GM21528 (cell line): ENCODE measurements at regions not wholly inside any gene's neighbourhood (a gene's known extent, or its start where the extent isn't known, plus 50 kb on each side); places are given as distances from the start of the nearest gene placed in this dataset.

Experiments
- ATAC-seq: cut with Tn5 transposase; IDR thresholded peaks from one replicate; pipeline ENCODE4 v1.9.1; 2021; ENCODE audit warnings: mild to moderate bottlenecking, moderate library complexity; ENCODE audit not compliant: unreplicated experiment, low FRiP score

DNA sequence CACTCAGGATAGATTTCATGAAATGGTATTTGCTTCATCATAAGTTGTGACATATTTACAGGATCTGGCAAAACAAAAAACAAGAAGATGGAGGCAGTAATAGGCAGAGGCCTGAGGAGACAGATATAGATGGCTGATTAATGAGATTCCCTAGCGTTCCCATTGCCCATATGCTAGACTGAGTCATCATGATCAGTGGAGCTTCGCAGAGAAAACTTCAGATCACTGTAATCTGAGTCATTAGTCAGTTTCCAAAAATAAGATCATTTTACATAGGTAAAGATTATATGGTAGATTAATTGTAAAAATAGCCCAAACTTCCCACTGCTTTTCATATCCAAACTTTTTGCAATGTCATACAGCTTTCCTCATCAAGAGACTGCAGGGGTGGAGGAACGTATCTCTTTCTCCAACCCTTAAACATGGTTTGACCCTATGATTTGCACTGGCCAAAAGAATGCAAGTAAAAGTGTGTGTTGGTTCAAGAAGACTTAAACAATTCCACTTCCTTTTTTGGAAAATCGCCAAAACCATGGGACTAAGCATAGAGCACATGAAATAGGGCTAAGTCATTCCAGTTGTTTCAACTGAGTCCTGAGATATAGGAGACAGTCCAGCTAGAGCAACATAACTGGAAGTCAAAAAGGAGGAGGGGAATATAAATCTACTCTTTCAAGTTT, 626.0 kb downstream of the RNF144B start:
- ATAC-seq, result no peak

DNA sequence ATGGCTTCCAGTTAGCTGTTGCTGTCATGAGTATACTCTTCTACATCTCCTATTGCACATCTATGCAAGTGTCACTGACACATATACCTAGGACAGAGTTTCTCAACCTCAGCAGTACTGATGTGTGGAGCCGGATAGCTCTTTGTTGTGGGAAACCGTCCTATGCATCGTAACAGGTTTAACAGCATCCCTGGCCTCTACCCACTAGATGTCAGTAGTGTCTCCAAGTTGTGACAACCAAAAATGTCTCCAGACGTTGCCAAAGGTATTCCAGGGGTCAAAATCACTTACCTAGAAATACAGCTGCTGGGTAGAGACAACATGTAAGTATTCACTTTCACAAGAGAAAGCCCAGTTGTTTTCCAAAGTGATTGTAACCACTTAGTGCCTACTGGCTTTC, 637.6 kb downstream of the RNF144B start:
- no peak for ATAC-seq

DNA sequence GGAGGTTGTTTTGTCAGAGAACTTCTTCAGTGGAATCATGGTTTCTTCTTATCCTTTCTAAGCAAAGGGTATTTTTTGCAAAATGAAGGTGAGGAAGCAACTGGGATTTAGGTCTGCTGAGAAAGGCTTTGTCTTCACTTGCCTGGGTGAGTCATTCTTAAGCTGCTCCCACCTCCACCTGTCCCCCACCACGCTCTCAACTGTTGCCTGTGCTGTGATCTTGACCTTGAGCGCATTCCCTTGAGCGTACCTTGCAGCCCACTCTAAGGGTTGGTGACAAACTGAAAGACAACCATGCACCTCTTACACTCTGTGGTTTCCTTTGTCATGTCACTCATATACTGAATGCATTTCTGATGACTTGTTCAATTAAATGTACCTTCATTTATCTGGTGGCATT, 641.1 kb downstream of the RNF144B start:
- no peak for ATAC-seq

DNA sequence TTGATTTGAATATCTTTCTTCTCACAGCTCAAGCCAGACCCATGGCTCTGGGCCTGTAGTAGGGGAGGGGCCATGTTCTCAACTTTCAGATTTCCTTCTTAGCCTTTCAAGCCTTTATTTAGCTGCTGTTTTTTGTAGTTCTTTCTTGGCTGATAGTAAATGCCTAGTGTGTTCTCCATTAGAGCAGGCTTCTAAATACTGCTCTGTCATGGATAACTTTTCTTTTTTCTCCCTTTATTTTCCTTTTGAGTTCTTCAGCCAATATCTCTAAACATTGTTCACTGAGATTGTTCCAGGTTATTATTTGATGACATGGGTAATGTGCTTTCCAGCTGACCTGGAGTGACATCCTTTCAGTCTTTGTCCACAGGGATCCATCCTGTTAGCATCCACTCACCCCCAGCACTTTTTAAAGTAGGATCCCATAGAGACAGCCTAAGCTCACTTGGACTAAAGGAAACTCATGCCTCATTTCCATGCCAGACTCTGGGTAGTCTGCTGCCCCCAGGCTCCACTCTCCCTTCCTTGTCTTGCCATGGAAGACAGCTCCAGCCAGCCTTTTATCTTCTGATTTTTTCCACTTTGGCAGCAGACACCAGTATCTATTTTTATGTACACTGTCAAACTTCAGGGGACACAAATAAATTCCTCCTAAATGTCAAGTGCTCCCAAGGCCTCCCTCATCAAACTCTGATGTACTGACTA, 645.6 kb downstream of the RNF144B start:
- no peak for ATAC-seq

DNA sequence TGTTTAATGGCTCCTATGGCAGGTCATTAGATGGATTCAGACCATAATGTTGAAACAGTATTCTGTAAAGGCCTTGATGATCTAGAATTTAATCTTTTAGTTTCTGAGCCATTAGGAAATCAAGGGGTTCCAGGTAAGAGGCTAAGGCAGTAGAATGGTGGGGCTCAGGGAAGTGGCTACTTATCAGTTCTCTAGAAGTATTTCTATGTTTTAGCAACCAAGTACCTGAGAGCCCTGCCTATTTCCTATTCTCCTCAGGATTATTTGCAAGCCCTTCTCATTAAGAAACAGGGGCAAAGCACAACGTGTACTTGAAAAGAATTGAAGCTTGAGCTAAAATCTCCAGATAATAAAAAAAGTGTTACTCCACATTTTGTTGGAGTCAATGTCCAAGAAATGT, 646.5 kb downstream of the RNF144B start:
- ATAC-seq, result no peak

DNA sequence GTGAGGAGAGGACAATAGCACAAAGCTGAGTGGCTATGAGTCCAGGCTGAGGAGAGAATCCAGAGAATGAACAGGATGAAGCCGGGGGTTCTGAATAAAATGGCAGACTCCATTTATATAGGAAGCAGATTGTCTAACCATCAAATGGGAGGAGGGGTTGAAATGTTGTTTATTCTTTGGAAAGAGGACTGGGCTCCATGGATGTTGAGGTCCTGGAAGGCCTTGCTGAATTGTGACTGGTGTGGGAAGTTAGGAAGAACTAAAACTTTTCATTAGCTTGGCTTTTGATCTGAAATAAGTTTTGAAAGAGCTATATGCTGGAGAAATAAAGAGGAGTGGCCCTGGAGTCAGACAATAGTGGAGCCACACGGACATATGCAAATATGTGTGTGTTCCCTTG, 647.8 kb downstream of the RNF144B start:
- ATAC-seq, result no peak

DNA sequence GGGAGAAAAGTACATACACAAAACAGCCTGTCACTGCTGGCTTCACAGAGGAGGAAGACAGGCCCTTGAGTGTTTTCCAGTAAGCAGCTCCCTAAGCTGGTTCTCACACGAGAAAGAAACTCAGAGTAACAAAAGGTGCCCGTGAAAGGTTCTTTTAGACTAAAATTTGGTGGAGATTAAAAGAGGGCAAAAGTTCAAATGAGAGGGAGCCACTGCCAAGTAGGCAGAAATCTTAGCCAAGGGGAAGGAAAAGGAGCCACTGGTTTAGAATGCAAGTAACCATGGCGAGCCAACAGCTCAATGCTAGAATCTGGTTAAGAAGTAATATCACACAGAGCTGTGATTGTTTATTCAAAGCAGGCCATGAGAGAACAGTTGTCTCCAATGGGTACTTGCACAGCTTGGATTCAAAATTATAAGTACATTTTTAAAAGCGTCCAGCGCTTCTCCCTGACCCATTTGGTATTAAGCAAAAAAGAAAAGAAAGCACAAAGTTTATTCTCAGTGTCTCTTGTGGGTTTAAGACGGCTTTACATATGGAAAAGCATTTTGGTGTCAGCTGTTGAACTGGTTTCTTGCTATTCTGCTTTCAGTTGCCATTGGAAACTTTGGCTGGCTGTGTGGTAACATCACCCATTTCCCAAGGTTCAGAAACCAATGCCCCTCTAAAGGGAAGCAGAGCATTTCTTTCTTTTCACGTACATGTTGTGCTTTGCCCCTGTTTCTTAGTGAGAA, 648.5 kb downstream of the RNF144B start:
- ATAC-seq, result no peak

DNA sequence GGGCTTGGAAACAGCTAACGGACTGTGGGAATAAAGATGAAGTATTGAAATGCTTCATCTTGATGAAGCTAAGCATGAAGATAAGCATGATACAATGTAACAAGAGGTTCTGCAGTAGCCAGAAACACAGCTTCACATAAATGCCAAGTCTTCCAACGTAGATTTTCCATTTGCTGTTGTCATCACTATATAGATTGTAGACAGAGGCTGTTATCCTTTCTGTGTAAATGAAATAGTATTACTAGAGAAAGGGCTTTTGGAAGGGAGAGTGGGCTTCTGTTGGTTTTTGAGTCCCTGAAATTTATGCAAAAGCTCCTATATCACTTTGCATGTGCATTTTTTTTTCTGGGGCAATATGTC, 649.0 kb downstream of the RNF144B start:
- ATAC-seq, result no peak

DNA sequence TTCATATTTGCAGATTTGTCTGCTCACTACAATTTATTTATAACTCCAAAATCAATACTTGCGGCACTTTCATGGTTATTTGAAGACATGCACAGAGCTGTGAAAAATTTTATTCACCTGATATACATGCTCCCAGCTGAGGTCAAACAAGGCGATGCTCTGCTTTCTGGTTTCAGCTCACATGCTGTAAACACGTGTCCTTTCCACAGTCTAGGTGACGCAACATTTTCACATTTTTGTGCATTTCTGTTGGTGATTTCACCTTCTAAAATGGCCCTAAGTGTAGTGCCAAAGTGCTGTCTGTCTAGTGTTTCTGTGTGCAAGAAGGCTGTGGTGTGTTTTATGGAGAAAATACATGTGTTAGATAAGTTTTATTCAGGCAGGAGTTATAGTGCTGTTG, 650.5 kb downstream of the RNF144B start:
- no peak for ATAC-seq

DNA sequence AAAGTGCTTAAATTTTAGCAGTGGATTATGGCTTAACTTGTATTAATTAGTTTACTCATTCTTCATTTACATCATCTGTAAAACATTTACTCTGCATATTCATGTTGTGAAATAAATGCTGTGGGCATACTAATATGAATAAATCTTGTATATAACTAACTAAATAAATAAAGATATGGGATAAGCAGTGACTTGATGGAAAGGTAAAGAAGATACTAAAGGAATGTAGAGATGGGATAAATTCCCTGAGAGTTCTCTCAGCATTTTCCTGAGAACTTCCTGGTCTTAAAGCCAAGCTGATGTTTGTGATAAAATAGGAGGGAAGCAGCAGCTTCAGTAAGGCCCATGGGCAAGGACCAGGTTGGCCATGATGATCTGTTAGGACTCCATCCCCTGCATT, 652.1 kb downstream of the RNF144B start:
- no peak for ATAC-seq

DNA sequence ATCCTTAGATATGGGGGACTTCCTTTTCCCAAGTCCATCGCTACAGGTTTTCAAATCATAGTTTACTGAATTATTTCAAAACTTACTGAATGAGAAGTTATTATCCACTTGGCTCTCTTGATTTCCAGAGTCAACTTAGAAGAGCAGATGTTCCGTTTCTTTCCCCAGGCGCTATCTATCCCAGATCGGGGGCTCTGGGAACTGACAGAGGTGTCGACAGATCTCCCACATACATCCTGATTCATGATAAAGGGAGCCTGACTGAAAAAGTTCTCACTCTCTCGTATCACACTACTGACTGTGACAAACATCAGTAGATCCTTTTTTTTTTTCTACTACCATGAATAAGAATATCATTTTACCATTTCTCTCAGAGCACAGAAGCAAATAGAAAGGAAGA, 654.8 kb downstream of the RNF144B start:
- no peak for ATAC-seq

DNA sequence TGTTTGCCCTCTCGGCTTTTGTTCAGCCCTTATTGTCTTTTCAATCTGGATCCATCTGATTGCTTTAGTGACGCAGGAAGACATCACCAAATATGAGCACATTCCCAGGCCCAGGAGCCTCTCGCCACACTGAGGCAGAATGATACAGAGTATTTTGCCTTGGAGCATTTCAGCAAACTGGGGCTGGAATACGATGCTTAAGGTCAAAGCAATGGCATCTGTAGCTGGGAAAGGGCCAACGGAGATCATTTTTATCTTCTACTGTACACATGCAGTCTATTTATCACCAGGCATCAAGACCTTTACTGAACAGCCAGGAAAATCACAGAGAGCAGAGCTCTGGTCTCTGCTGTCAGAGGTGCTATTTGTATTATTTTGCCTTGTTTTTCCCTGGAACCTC, 655.3 kb downstream of the RNF144B start:
- no peak for ATAC-seq

DNA sequence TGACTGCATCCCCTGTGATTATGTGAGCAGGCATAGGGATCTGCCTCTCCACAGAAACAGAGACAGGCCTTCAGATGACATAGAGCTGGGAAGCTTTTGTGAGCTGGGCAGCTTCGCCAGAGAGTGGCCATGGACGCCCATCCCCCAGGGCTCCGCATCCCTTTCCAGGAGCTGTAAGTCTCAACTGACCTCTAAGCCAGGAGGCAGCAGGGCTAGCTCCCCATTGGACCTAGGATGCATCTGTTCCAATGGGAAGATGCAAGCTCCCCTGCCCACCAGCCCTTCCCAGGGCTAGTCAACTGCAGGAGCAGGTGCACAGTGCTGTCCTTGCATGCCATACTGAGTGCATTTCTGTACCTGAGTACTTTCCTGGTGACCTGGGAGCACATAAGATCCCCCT, 663.6 kb downstream of the RNF144B start:
- ATAC-seq, result no peak

DNA sequence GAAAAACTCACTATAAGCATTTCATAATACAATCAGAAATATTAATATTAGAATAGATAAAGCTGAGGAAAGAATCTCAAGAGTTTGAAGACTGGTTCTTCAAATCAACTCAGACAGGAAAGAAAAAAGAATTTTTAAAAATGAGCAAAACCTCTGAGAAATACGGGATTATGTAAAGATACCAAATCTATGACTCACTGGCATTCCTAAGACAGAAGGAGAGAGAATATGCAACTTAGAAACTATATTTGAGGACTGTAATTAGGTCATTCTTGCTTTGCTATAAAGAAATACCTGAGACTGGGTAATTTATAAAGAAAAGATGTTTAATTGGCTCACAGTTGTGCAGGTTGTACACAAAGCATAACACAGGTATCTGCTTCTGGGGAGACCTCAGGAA, 665.1 kb downstream of the RNF144B start:
- no peak for ATAC-seq

DNA sequence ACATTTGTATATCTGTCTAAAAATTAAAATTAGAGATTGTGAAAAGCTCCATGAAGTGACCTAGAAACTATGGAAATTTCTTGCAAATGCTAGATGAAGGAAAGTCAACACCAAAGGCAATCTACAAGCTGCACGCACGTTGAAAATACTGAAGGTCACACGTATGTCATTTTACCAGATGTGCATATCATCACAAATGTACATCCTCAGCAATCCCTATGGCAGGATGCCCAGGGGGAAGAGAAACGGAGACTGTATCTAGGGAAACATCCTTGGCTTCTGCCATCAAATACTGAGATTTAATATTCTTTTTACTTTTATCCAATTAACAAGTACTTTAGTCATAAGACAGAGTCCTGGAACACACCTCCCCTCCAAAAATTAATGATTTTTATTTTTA, 672.0 kb downstream of the RNF144B start:
- ATAC-seq, result no peak

DNA sequence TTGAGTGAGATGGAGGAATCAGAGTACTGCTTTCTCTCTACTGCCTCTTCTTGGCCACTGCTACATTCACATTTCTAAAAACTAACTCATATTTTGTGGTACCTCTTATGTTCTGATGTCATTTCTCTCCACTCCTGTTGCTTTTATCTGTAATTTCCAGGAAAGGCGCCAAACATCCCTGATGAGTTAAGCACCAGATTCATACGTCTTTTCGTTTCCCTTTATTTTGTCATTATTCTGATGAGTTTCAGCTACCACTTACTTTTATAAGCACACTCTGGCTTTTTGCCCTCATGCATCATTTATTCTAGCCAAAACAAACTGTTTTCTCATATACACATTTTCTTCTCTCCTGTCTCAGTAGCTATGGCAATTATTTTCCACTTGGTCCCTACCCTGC, 680.0 kb downstream of the RNF144B start:
- no peak for ATAC-seq

DNA sequence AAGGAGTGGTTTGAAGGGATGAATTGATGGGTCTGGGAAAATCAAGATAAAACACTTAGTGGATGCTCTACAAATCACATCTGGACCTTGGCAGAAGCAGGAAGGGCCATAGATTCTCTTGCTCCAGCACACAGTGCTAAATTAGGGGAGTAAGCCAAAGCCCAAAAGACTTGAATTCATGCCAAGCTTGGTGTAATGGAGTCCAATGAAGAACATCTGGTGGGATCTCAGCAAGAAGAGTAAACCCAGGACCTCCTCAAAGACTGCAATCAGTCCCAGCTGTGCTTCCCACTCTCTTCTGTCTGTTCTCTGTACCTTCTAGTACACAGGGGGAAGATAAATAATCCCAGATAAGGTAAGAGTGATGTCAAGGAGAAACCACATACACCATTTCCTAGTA, 683.4 kb downstream of the RNF144B start:
- no peak for ATAC-seq

DNA sequence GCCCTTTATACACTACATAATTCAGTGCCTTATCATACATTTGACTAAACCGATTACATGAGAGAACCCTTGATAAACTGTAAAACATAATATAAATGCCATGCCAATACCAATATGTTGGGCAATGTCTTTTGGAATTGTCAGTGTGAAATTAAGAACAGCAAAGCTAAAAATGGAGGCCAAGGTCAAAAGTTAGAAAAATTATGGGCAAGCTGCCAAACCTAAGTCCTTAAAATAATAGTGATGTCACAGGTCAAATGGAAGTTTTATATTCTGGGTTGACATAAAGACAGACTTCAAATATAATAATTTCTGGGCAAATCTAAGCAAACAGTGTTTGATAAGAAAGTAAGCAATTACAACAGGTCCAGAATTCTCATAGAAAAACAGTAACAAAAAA, 696.7 kb downstream of the RNF144B start:
- no peak for ATAC-seq

DNA sequence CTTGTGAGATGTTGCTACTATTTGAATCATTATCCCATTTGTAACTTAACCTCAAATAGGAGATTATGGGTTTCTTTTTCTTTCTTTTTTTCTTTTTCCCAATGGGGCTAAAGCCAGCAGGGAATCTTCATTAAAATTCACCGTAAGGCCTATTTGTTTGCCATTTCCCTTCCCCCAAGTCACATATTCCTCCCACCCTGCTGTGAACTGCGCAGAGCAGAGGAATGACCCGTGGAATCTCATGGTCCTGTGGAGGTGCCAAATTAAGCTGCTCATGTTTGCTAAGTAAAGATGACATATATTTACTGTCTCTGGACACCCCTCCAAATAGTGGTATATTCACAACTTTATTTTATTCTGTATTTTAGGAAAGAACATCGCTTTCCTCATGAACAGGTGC, 699.3 kb downstream of the RNF144B start:
- ATAC-seq, result no peak

DNA sequence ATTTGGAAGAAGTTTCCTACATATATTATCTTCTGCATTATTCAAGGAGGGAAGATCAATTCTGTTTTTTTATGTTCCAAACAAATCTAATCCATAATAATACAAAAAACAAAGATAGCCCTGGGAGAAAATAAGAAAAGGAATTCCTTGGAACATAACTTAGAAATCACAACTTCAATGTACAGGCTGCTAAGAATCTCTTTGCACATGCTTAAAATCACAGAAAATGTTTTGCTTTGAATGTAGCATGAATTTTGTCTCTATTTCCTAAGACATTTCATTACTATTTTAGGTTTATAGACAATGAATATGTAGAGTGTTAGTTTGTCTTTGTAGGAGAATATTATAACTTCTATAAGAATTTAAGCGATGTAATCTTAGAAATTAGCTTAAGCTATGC, 700.1 kb downstream of the RNF144B start:
- no peak for ATAC-seq

DNA sequence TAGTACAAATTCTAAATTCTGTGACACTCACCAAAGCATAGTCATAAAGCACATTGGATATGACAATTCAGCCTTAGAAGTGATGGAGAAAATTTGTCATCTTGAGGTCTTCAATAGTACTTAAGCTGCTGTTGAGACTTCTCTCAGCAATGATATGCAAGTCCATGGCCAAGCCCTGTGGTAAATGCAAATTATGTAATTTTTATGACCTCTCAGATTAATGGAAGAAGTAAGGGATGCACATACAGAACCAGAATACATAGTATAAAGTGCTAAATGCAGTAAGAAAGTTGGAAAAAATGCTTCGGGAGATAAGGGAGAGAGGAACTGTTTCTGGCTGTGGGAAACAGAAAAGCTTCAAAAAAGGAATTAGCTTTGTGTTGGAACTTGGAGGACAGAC, 700.7 kb downstream of the RNF144B start:
- ATAC-seq, result no peak

DNA sequence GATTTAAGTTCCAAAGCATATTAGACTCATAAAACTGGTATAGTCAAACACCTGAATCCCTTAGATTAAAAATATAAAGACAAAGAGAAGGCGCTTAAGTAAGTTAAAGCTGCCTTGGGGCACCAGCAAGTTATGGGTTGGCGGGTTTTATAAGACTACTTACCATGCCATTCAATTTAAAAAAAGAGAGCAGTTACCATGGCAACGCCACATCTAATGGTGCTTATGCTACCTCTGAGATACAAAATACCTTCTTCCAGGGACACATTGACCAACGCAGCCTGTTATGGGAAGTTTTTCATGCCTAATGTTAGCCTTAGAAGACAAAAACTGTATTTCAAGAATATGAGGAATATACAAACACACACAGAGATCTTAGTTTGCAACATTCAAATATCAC, 713.6 kb downstream of the RNF144B start:
- no peak for ATAC-seq
